Tibial artery (tissue), 4 donors: ENCODE measurements at regions not wholly inside any gene's neighbourhood (a gene's known extent, or its start where the extent isn't known, plus 50 kb on each side); places are given as distances from the start of the nearest gene placed in this dataset.

ENCODE experiments used
- DNase-seq, 2 donors: peaks; one replicate each; pipeline ENCODE4 v3.0.0-alpha.2; 2019
- H3K27ac ChIP-seq, 2 donors: fragments of 200-600 bp; sonication (generic) in 1 of 2; 1 replicate in 1 of 2; 2 replicates in 1 of 2; pipeline ENCODE4 v1.5.1; 2018 to 2019; ENCODE audit warnings: mild to moderate bottlenecking in 1 of 2
- H3K27me3 ChIP-seq, 2 donors: fragments of 200-600 bp; sonication (generic) in 1 of 2; one replicate each; pipeline versions ENCODE4 v1.5.1 to v1.6.0; 2016 to 2019
- H3K36me3 ChIP-seq, 3 donors: fragments of 200-600 bp; sonication (generic) in 2 of 3; one replicate each; pipeline ENCODE4 v1.5.1; 2016 to 2019; ENCODE audit warnings: mild to moderate bottlenecking in 2 of 3
- H3K4me1 ChIP-seq, 4 donors: fragments of 200-600 bp; sonication (generic) in 2 of 4; 1 replicate in 3 of 4; 2 replicates in 1 of 4; pipeline ENCODE4 v1.5.1; 2016 to 2019
- H3K4me3 ChIP-seq, 2 donors: fragments of 200-600 bp; sonication (generic) in 1 of 2; 1 replicate in 1 of 2; 2 replicates in 1 of 2; pipeline ENCODE4 v1.5.1; 2018 to 2019; ENCODE audit warnings: mild to moderate bottlenecking in 2 of 2
- H3K9me3 ChIP-seq, 3 donors: fragments of 200-600 bp; sonication (generic) in 1 of 3; one replicate each; pipeline ENCODE4 v1.5.1; 2016 to 2019
- CTCF ChIP-seq, 2 experiments: fragments of 200-600 bp in 1 of 2; fragments of 450-650 bp in 1 of 2; IDR thresholded peaks; one replicate each; pipeline ENCODE4 v1.5.1; 2017 to 2019; ENCODE audit warnings: antibody characterized with exemption in 2 of 2, mild to moderate bottlenecking in 1 of 2, moderate library complexity in 1 of 2
- intact Hi-C: fragments of 100-400 bp; cut with DNase I; formaldehyde crosslinking; loops from one replicate; pipeline ENCODE4 v1.15.0; 2023; ENCODE audit warnings: low total_unique reads

- H3K27me3 ChIP-seq: no peaks in the 10 kb centered on the region
- no peak for TF ChIP-seq CTCF (IDR thresholded peaks at IDR 0.05)
- intact Hi-C loops: no loop called here
- no peaks in the 10 kb centered on the region for H3K4me1 ChIP-seq
- no peak for DNase-seq
- H3K27ac ChIP-seq: no peak overlapping the region
- no peaks in the 10 kb centered on the region for H3K9me3 ChIP-seq
- H3K4me3 ChIP-seq: no peak overlapping the region
- no peaks in the 10 kb centered on the region for H3K36me3 ChIP-seq
Measured at GRCh38 chr14:85387181-85387580, 142.8 kb upstream of the FLRT2 start.

GRCh38 chr14:85390236-85390635 lies 139.7 kb upstream of the FLRT2 start:
- no peak for DNase-seq
- H3K9me3 ChIP-seq: no peaks in the 10 kb centered on the region

GRCh38 chr14:85391455-85391854 lies 138.5 kb upstream of the FLRT2 start:
- no peak for DNase-seq
- no peaks in the 10 kb centered on the region for H3K27me3 ChIP-seq
- intact Hi-C loops: no loop called here
- no peaks in the 10 kb centered on the region for H3K4me1 ChIP-seq
- H3K27ac ChIP-seq: no peak overlapping the region
- H3K36me3 ChIP-seq: no peaks in the 10 kb centered on the region
- H3K9me3 ChIP-seq: no peaks in the 10 kb centered on the region
- H3K4me3 ChIP-seq: no peak overlapping the region
- TF ChIP-seq CTCF (IDR thresholded peaks at IDR 0.05): no peak

More at GRCh38 chr14:85390236-85390635, 139.7 kb upstream of the FLRT2 start:
- intact Hi-C loops: no loop called here
- no peak overlapping the region for H3K27ac ChIP-seq
- no peaks in the 10 kb centered on the region for H3K27me3 ChIP-seq
- H3K36me3 ChIP-seq: no peaks in the 10 kb centered on the region
- no peak overlapping the region for H3K4me3 ChIP-seq
- TF ChIP-seq CTCF (IDR thresholded peaks at IDR 0.05): no peak
- H3K4me1 ChIP-seq: no peaks in the 10 kb centered on the region

- intact Hi-C loops: no loop called here
Measured at GRCh38 chr14:85391892-85392291, 138.1 kb upstream of the FLRT2 start.

GRCh38 chr14:85399186-85399585 lies 130.8 kb upstream of the FLRT2 start:
- no peaks in the 10 kb centered on the region for H3K9me3 ChIP-seq
- DNase-seq: no peak
- H3K27me3 ChIP-seq: no peaks in the 10 kb centered on the region
- H3K4me1 ChIP-seq: peaks cover 0 to 38% (median 7%) of the 10 kb centered on the region in 4 donors
- no peak overlapping the region for H3K27ac ChIP-seq
- intact Hi-C loops: no loop called here
- H3K36me3 ChIP-seq: no peaks in the 10 kb centered on the region
- no peak overlapping the region for H3K4me3 ChIP-seq
- TF ChIP-seq CTCF (IDR thresholded peaks at IDR 0.05): no peak

More at GRCh38 chr14:85391892-85392291, 138.1 kb upstream of the FLRT2 start:
- DNase-seq: no peak
- no peaks in the 10 kb centered on the region for H3K36me3 ChIP-seq
- H3K27me3 ChIP-seq: no peaks in the 10 kb centered on the region
- H3K27ac ChIP-seq: no peak overlapping the region
- TF ChIP-seq CTCF (IDR thresholded peaks at IDR 0.05): no peak
- no peaks in the 10 kb centered on the region for H3K4me1 ChIP-seq
- no peaks in the 10 kb centered on the region for H3K9me3 ChIP-seq
- H3K4me3 ChIP-seq: no peak overlapping the region

- Histone ChIP-seq H3K9me3 (no peaks in the 10 kb centered on the region), H3K27ac (no peak overlapping the region)
Measured at GRCh38 chr14:85400678-85401077, 129.3 kb upstream of the FLRT2 start.

More at GRCh38 chr14:85400678-85401077, 129.3 kb upstream of the FLRT2 start:
- no peak for DNase-seq
- Histone ChIP-seq H3K36me3 (no peaks in the 10 kb centered on the region), H3K4me3 (no peak overlapping the region), H3K27me3 (no peaks in the 10 kb centered on the region), H3K4me1 (peaks cover 0 to 38% (median 7%) of the 10 kb centered on the region in 4 donors)
- TF ChIP-seq CTCF (IDR thresholded peaks at IDR 0.05): no peak
- intact Hi-C loops: no loop called here
